RWPE1 (cell line): ENCODE measurements at regions not wholly inside any gene's neighbourhood (a gene's known extent, or its start where the extent isn't known, plus 50 kb on each side); places are given as distances from the start of the nearest gene placed in this dataset.

Experiments used
- CTCF ChIA-PET: fragments of 350-600 bp; sonication (Branson Sonifier 250); formaldehyde crosslinking; extraction: SDS; loops from one replicate; lab custom pipeline; 2021; lab: Yijun Ruan, JAX
- POLR2A ChIA-PET: fragments of 400-600 bp; formaldehyde crosslinking; extraction: SDS; loops from one replicate; lab custom pipeline; 2020; ENCODE audit warnings: antibody characterized with exemption; ENCODE audit not compliant: low non-redundant PET; lab: Yijun Ruan, JAX
- DNase-seq: peaks from one replicate; pipeline ENCODE4 v3.0.0; 2012; ENCODE audit warnings: low spot score
- H3K27ac ChIP-seq: fragments of 450-650 bp; 2 replicates; pipeline ENCODE4 v1.5.1; 2017
- TF ChIP-seq, protein P1 (sequence below): fragments of 450-650 bp; conservative IDR thresholded peaks from 2 replicates; pipeline ENCODE4 v1.5.1; 2017; ENCODE audit warnings: low read depth, mild to moderate bottlenecking

DNA sequence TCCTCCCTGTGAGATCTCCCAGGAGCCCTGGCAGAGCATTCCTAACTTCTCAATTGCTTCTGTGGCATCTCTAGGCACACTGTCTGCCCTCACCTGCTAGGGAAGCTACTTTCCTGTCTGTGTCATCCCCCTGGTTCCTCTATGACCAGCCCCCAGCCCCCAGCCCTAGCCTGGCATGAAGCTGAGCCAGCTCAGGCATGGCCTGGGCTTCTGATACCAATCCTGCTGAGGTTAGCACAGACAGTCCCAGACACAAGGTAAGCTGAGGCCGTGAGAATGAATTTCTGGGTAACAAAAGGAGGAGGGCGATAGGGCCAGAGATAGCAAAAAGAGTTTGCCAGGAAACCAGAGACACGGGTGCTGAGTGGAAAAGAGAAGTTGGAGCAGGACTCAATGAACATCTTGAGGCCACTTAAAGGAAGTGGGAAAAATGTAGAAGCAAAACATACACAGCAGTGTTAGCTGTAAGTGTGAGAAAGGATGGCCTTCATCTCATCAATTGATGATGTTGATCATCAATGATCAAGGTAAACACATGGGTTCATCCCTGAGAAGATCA lies 87.6 kb upstream of the PICALM start:
- no peak for DNase-seq
- CTCF ChIA-PET = interaction anchor here (0.5 kb wide), 1 partner anchor 58 kb away, joined by 3 read pairs; no protein-coding TSS in a partner anchor
- TF ChIP-seq, protein P1, sequence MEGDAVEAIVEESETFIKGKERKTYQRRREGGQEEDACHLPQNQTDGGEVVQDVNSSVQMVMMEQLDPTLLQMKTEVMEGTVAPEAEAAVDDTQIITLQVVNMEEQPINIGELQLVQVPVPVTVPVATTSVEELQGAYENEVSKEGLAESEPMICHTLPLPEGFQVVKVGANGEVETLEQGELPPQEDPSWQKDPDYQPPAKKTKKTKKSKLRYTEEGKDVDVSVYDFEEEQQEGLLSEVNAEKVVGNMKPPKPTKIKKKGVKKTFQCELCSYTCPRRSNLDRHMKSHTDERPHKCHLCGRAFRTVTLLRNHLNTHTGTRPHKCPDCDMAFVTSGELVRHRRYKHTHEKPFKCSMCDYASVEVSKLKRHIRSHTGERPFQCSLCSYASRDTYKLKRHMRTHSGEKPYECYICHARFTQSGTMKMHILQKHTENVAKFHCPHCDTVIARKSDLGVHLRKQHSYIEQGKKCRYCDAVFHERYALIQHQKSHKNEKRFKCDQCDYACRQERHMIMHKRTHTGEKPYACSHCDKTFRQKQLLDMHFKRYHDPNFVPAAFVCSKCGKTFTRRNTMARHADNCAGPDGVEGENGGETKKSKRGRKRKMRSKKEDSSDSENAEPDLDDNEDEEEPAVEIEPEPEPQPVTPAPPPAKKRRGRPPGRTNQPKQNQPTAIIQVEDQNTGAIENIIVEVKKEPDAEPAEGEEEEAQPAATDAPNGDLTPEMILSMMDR = no peak
- H3K27ac ChIP-seq = no peak overlapping the region
- POLR2A ChIA-PET = no interaction called here

DNA sequence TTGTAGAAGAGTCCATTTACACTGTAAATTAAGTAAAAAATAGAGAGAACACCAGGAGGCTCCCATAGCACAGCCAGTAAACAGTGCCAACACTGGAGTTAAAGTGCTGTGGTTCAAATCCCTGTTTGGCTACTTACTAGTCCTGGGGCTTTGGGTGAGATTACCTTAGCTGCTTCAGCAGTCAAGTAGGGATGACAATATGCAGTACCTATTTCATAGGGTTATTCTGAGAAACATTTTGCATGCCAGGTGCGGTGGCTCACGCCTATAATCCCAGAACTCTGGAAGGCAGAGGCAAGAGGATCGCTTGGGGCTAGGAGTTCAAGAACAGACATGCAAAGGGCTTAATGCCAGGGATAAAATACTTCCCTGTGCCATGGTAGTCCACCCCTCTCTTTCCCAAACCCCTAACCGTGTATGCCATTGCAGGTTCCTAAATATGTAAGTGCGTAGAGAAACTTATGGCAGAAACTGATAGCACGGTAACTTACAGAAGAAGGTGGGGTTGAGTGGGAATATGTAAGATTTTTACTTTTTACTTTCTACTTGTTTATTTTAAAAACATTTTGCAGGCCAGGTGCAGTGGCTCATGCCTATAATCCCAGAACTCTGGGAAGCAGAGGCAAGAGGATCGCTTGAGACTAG lies 86.4 kb upstream of the PICALM start:
- H3K27ac ChIP-seq = no peak overlapping the region
- CTCF ChIA-PET = no interaction called here
- peak; percentile 40 for DNase-seq
- TF ChIP-seq, protein P1 = no peak
- POLR2A ChIA-PET = no interaction called here

DNA sequence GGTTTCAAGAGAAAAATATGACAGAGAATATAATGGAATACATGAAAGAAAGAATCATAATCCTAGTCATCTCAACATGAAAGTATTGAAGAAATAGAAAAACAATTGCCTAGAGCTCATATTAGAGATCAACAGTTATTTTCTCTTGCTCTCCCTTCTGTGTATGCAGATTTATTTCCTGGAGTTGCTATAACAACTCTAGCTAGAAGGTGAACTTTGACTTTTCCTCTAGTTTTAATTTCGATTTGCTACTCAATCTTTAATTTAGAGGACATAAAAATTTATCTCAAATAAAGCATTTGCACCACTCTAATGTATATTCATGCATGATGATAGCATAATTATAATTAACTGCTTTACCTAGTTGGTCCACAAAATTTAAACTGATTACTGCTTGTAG lies 84.6 kb upstream of the PICALM start:
- no peak overlapping the region for H3K27ac ChIP-seq
- ChIA-PET POLR2A (no interaction called here), CTCF (no interaction called here)
- TF ChIP-seq, protein P1 = no peak
- no peak for DNase-seq

DNA sequence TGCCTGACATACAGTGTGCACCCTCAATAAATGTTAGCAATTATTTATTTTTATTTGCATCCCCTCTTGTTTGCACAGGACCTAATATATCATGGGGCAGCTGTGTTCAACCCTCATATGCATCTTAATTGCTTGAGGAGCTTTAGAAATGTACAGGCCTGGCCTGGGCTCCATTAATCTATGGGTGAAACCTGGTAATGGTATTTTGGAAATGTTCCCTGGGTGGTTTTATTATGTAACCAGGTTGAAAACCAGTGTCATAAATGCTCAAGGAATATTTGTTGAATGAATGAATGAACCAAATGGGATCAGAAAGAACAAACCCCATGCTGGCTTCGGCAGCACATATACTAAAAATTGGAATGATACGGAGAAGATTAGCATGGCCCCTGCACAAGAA lies 84.0 kb upstream of the PICALM start:
- no peak overlapping the region for H3K27ac ChIP-seq
- no peak for DNase-seq
- POLR2A ChIA-PET = no interaction called here
- CTCF ChIA-PET = no interaction called here
- TF ChIP-seq, protein P1 = no peak

DNA sequence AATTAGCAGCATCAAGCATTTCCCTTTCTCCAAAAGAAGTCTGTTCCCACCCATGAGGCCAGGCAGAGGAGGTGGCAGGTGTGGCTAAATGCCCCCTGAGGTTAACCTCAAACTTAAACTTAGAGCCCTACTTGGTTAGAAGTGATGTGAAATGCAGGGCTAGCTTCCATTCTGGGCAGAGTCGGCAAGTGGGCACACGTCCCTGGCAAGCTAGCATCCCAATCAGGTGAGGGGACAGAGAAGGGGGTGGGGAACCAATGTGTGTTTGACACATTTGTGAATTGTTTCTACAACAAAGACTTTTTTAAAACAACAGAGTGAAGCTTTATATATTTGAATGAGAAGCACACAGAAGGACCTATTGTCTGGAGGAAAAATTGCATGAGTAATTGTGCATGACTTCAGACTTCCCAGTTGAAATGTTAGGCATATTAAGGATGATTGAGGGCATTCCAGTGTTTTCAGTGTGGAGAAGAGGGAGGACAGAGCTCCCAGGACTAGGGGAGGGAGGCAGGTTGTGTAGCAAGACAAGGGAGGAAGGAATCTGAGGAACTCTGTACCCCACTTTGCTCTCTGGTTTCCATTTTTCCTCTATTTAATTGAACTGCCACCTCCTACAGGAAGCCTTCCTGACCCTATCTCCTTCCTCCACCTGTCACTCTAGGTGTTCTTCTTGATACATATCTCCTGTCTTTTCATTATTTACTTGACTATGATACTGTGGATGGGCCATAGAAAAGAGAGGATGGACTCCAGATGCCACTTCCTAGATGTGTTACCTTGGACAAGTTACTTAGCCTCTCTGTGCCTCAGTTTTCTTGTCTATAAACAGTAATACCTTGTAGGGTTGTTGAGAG lies 83.3 kb upstream of the PICALM start:
- ChIA-PET CTCF (interaction anchor here (0.6 to 0.8 kb wide), 2 partner anchors 67 to 111 kb away, joined by 3 read pairs; no protein-coding TSS in a partner anchor), POLR2A (no interaction called here)
- peak overlapping the region; percentile 84 for H3K27ac ChIP-seq
- no peak for DNase-seq
- TF ChIP-seq, protein P1 = no peak
